Fibroblast of pulmonary artery (primary cell): ENCODE measurements at regions not wholly inside any gene's neighbourhood (a gene's known extent, or its start where the extent isn't known, plus 50 kb on each side); places are given as distances from the start of the nearest gene placed in this dataset.

Experiments
- DNase-seq: peaks from one replicate; pipeline ENCODE4 v3.0.0-alpha.2; 2010; ENCODE audit warnings: low read depth
- H3K4me3 ChIP-seq: replicated peaks from 2 replicates; pipeline ENCODE4 v1.5.1; 2011; ENCODE audit warnings: low read depth, mild to moderate bottlenecking, control low read depth, low read length, moderate library complexity
- TF ChIP-seq, protein P1 (sequence below): IDR thresholded peaks from 2 replicates; pipeline ENCODE4 v1.5.1; 2011; ENCODE audit warnings: mild to moderate bottlenecking, control low read depth, low read length, inconsistent platforms; ENCODE audit errors: missing control alignments

DNA sequence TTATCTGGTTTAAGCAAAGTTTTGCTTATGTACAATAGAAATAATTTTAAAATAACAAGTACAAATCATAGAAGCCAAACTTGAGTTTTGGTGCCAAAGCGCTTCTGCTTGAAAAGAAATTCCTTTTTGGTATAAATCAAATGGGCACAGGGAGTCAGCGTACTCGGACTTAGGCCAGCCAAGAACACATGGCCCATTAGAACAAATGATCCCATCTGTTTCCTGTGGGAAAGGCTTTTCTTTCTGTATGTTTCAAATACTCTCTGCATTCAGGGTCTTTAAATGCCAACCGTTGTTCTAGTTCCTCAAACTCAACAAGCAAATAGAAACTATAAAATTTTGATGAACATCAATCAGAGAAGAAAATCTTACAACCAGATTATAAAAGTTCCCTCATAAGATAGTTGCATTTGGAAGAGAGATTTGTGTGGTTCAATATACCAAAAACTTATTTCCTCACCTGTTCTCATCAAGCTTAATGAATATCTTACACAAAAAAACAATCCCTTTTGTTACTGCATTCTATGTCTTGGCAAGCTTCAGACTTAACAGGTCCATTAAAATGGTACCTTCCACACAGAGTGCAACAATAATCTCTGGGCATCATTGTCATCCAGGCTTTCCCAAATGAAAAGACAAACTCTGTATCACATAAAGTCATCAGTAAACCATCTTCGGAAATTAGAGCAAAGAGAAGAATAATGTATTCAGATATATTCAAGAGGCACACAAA lies 739.8 kb upstream of the API5 start:
- no peak overlapping the region for H3K4me3 ChIP-seq
- TF ChIP-seq, protein P1, sequence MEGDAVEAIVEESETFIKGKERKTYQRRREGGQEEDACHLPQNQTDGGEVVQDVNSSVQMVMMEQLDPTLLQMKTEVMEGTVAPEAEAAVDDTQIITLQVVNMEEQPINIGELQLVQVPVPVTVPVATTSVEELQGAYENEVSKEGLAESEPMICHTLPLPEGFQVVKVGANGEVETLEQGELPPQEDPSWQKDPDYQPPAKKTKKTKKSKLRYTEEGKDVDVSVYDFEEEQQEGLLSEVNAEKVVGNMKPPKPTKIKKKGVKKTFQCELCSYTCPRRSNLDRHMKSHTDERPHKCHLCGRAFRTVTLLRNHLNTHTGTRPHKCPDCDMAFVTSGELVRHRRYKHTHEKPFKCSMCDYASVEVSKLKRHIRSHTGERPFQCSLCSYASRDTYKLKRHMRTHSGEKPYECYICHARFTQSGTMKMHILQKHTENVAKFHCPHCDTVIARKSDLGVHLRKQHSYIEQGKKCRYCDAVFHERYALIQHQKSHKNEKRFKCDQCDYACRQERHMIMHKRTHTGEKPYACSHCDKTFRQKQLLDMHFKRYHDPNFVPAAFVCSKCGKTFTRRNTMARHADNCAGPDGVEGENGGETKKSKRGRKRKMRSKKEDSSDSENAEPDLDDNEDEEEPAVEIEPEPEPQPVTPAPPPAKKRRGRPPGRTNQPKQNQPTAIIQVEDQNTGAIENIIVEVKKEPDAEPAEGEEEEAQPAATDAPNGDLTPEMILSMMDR, result no peak
- DNase-seq, result no peak

DNA sequence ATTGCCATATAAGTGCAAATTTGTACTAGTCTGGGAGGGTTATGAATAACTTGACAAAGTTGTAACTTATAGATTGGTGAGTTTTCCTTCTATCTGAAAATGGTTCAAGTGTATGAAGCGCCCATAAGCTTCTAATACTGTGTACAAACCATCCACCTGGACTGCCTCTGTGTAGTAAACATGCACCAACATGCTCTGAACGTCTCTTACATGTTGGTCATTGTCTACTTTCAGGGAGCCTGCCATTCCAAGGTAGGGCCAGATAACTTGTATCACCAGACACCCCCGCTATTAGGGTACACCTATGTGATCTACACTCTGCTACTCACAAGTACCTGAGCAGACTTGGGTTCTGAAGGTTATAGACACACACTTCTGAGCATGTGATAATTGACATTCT lies 735.5 kb upstream of the API5 start:
- no peak overlapping the region for H3K4me3 ChIP-seq
- DNase-seq, result no peak
- TF ChIP-seq, protein P1, result no peak

DNA sequence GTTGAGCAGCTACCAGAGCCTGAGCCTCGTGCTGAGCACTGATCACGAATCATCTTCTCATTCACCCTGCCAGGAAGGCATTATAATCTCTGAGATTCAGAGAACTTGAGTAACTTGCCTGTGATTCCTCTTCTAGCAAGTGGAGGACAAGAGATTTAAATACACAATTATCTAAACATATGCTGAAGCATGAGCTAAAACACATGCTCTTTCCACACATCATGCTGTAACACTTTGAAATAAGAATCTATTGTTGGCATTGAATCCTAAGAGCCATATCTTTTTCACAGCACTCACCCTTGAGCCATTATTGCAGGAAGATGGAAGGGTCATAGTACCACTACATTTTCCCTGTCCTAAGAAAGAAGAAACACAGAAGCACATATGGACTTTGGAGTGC lies 722.5 kb upstream of the API5 start:
- DNase-seq, result no peak
- no peak overlapping the region for H3K4me3 ChIP-seq
- TF ChIP-seq, protein P1, result no peak

DNA sequence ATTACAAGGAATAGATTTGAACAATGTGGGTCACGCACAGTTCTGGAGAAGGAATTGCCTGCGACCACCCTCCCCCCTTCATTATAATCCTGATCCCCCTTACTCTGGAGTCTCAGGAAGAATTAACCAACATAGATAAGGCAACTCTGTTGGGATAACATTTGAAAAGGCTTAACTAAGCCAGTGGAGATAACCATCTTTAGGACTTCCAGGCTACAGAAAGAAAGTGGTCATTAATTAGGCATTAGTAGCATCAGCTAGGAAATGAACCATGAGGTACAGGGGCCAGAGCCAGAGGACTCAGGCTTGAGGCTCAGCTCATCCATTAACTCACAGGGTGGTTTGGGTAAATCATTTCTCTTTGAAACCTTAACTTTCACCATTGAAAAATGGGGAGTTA lies 720.0 kb upstream of the API5 start:
- no peak overlapping the region for H3K4me3 ChIP-seq
- TF ChIP-seq, protein P1, result no peak
- DNase-seq, result no peak

DNA sequence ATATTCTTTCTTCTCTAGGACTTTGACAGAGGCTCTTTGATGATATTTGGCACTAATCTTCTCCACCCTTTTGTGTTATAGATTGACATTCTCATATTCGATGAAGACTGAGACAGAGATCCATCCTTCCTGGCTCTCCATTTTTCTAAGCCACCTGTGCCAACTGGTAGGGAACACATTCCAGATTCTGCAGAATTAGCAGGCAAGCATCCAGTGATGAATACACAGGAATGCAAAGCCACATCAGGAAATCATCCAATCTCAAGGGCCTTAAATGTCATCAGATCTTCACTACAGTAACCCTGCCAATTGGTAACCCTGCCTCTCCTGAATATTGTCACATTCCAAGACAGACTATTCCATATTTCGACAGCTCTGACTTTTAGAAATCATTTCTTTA lies 718.4 kb upstream of the API5 start:
- no peak for DNase-seq
- no peak overlapping the region for H3K4me3 ChIP-seq
- TF ChIP-seq, protein P1, result no peak

DNA sequence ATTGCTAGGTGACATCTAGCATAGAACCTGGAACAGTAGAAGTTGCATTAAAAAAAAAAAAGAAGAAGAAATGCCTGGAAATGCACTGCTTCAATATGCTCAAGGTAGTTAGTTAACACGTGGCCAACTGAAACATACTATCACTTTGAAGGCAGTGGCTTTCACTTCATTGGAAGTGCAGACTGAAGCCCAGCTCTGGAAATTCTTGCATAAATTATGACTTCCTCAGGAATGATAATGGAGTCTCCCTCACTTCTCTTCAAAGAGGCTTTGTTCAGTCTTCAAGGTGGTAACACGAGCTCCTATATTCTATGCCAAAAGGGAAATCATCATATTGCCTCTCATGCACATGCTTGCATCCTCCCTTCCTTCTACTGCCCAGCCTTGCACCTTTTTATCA lies 715.9 kb upstream of the API5 start:
- no peak for DNase-seq
- H3K4me3 ChIP-seq, result no peak overlapping the region
- TF ChIP-seq, protein P1, result no peak

DNA sequence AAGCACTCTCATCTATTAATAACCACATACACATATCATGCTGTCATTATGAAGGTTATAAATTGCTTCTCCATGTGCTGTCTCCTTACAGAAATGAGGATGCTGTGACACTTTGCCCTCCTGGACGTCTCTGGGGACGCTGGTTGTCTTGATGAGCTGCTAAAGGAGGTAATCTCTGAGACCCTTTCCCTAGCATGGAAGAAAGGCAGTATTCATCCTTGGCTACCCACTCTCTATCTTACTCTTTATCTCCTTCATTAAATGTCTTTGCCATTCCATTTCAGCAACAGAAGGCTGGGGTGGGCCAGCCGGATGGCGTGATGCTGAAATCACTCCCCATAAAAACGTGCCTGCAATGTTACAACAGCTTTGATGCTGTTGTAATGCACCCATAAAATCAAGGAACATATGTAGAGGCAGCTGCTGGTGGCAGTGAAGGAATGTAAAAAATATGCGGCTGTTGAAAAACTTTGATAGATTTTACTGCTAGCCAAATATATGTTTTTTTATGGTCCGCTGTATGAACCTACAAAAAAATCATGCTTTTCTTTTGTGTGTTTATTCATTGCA lies 715.1 kb upstream of the API5 start:
- no peak overlapping the region for H3K4me3 ChIP-seq
- no peak for DNase-seq
- TF ChIP-seq, protein P1, result no peak
